OCI-LY1 (cell line): ENCODE measurements at regions not wholly inside any gene's neighbourhood (a gene's known extent, or its start where the extent isn't known, plus 50 kb on each side); places are given as distances from the start of the nearest gene placed in this dataset.

Source experiments
- H2AFZ ChIP-seq: fragments of 200-600 bp; sonication (generic), shearing (Covaris generic); 2 replicates; pipeline ENCODE4 v1.6.0; 2014; ENCODE audit warnings: antibody characterized with exemption, mild to moderate bottlenecking, low read length
- H3F3A ChIP-seq: fragments of 200-600 bp; sonication (generic), shearing (Covaris generic); 2 replicates; pipeline ENCODE4 v1.6.0; 2014; ENCODE audit warnings: mild to moderate bottlenecking, antibody characterized with exemption, low read length, moderate library complexity; ENCODE audit not compliant: insufficient read depth
- H3K27ac ChIP-seq: fragments of 200-600 bp; sonication (generic); 2 replicates; pipeline ENCODE4 v1.5.1; 2014; ENCODE audit warnings: low read length, mixed run types, mild to moderate bottlenecking, low read depth; ENCODE audit not compliant: poor library complexity, severe bottlenecking
- H3K27me3 ChIP-seq: fragments of 200-600 bp; sonication (generic); 2 replicates; pipeline ENCODE4 v1.6.0; 2014; ENCODE audit warnings: antibody characterized with exemption, mild to moderate bottlenecking, low read length, moderate library complexity; ENCODE audit not compliant: insufficient read depth
- H3K36me3 ChIP-seq: fragments of 200-600 bp; sonication (generic); 2 replicates; pipeline ENCODE4 v1.6.1; 2014; ENCODE audit warnings: mild to moderate bottlenecking, antibody characterized with exemption, low read length, moderate library complexity, mixed read lengths; ENCODE audit not compliant: insufficient read depth
- H3K4me1 ChIP-seq: fragments of 200-600 bp; sonication (generic); 2 replicates; pipeline ENCODE4 v1.5.1; 2014; ENCODE audit warnings: mild to moderate bottlenecking, low read length, moderate library complexity; ENCODE audit not compliant: insufficient read depth, severe bottlenecking
- H3K4me2 ChIP-seq: fragments of 200-600 bp; sonication (generic), shearing (Covaris generic); 2 replicates; pipeline ENCODE4 v1.6.1; 2014; ENCODE audit warnings: low read length
- H3K4me3 ChIP-seq: fragments of 200-600 bp; sonication (generic); 2 replicates; pipeline ENCODE4 v1.5.1; 2014; ENCODE audit warnings: low read length, low read depth, mild to moderate bottlenecking, mixed read lengths; ENCODE audit not compliant: poor library complexity, severe bottlenecking
- H3K79me2 ChIP-seq: fragments of 200-600 bp; shearing (Covaris generic); 2 replicates; pipeline ENCODE4 v1.6.1; 2016; ENCODE audit warnings: mixed run types, low read length, mixed read lengths; ENCODE audit not compliant: insufficient read depth
- H3K9ac ChIP-seq: fragments of 200-600 bp; sonication (generic), shearing (Covaris generic); 2 replicates; pipeline ENCODE4 v1.6.1; 2014; ENCODE audit warnings: mild to moderate bottlenecking, low read length, mixed read lengths
- H3K9me2 ChIP-seq: fragments of 200-600 bp; sonication (generic), shearing (Covaris generic); 2 replicates; pipeline ENCODE4 v1.6.1; 2014; ENCODE audit warnings: low read depth, mild to moderate bottlenecking, low read length, mixed read lengths
- H3K9me3 ChIP-seq: fragments of 200-600 bp; shearing (Covaris generic); 2 replicates; pipeline ENCODE4 v1.6.1; 2014; ENCODE audit warnings: low read length, mixed read lengths
- H4K20me1 ChIP-seq: fragments of 200-600 bp; sonication (generic), shearing (Covaris generic); 2 replicates; pipeline ENCODE4 v1.6.0; 2016; ENCODE audit warnings: mild to moderate bottlenecking, low read length; ENCODE audit not compliant: insufficient read depth
- CTCF ChIP-seq: fragments of 200-600 bp; sonication (generic), shearing (Covaris generic); IDR thresholded peaks from 2 replicates; pipeline ENCODE4 v1.5.1; 2017; ENCODE audit warnings: mild to moderate bottlenecking, antibody characterized with exemption, low read length, moderate library complexity, mixed read lengths
- EZH2 ChIP-seq: fragments of 200-600 bp; sonication (generic), shearing (Covaris generic); IDR thresholded peaks from 2 replicates; pipeline ENCODE4 v1.8.0; 2017; ENCODE audit warnings: borderline replicate concordance, mixed run types, mild to moderate bottlenecking, antibody characterized with exemption, low read length, moderate library complexity, mixed read lengths

- H3K27ac ChIP-seq = no peak overlapping the region
- peaks cover 10% of the 10 kb centered on the region for H3K4me1 ChIP-seq
- no peak overlapping the region for H3K9ac ChIP-seq
- H2AFZ ChIP-seq = no peak overlapping the region
- H3K9me2 ChIP-seq = no peaks in the 10 kb centered on the region
- H3K36me3 ChIP-seq = no peaks in the 10 kb centered on the region
- H3K27me3 ChIP-seq = no peaks in the 10 kb centered on the region
- no peaks in the 10 kb centered on the region for H3K9me3 ChIP-seq
- H3F3A ChIP-seq = no peaks in the 10 kb centered on the region
- no peak overlapping the region for H3K4me3 ChIP-seq
- H3K79me2 ChIP-seq = no peaks in the 10 kb centered on the region
- no peak for TF ChIP-seq EZH2
- no peak for TF ChIP-seq CTCF
- H4K20me1 ChIP-seq = no peaks in the 10 kb centered on the region
- no peak overlapping the region for H3K4me2 ChIP-seq
Observed at GRCh38 chr17:31598921-31599571, 207.6 kb downstream of the RAB11FIP4 start.

DNA sequence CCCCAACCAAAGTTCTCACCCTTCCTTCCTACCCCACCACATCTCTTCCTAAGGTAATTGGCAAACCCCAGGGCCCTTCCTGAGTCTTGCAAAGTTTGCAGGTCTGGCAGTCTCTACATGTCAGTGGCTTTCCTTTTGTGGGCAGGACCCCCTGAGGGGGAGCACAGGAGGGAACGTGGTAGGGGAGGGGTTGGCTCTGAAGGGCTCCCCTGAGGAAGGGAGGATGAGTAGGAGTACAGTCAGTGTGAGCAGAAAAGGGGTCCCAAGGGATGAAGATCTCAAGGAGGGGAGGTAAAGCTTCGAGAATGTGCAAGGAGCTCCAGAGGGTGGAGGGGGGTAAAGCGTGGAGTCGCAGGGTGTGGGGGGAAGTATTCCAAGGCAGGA, 206.9 kb downstream of the RAB11FIP4 start:
- Histone ChIP-seq H3K4me3 (no peak overlapping the region), H3K36me3 (no peaks in the 10 kb centered on the region), H2AFZ (no peak overlapping the region), H3F3A (no peaks in the 10 kb centered on the region), H3K27ac (no peak overlapping the region), H3K9me3 (no peaks in the 10 kb centered on the region), H4K20me1 (no peaks in the 10 kb centered on the region), H3K9ac (no peak overlapping the region), H3K79me2 (no peaks in the 10 kb centered on the region), H3K9me2 (no peaks in the 10 kb centered on the region), H3K4me2 (no peak overlapping the region), H3K27me3 (no peaks in the 10 kb centered on the region), H3K4me1 (peaks cover 10% of the 10 kb centered on the region)
- TF ChIP-seq EZH2 = no peak
- TF ChIP-seq CTCF = no peak

DNA sequence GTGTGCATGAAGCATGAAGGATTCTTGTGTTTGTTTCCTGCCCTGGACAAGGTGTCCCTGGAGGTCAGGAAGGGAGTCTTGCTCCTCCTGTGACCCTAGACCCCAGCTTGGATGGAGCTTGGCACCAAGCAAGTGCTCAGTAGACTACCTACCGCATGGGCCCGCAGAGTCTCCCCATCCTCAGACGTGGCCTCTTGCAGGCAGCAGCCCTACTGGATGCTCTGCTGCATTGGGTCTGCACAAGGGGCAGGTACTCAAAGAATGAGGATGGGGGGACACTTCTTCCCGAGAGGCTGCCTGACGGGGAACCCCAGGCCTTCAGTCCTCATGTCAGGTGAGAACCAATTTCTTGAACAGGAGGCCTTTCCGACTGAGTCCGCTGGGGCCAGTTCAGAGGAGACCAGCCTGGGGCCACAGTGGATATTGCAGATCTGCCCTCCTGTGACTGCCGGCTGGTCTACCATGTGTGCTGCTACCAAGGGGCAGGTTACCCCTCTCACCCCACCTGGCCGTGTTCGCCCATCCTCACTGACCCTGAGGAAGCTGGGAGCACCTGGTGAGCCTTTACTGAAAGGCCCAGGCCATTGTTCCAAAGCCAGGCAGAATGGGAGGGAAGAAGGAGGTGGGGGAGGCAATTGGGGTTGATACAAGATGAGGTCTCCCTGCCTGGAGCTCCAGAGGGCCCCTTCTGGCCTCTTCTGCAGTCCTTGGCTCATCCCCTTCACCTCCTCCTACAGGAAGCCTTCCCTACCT, 206.3 kb downstream of the RAB11FIP4 start:
- Histone ChIP-seq H3K27ac (no peak overlapping the region), H3K9me2 (no peaks in the 10 kb centered on the region), H4K20me1 (no peaks in the 10 kb centered on the region), H3K4me3 (no peak overlapping the region), H3K79me2 (no peaks in the 10 kb centered on the region), H3K27me3 (no peaks in the 10 kb centered on the region), H3F3A (no peaks in the 10 kb centered on the region), H3K4me2 (no peak overlapping the region), H3K36me3 (no peaks in the 10 kb centered on the region), H3K4me1 (peaks cover 10% of the 10 kb centered on the region), H3K9ac (no peak overlapping the region), H3K9me3 (no peaks in the 10 kb centered on the region), H2AFZ (no peak overlapping the region)
- TF ChIP-seq CTCF (no peak), EZH2 (no peak)
